GM23338 (cell line): ENCODE measurements at regions not wholly inside any gene's neighbourhood (a gene's known extent, or its start where the extent isn't known, plus 50 kb on each side); places are given as distances from the start of the nearest gene placed in this dataset.
A peak's percentile ranks its signal among the peaks of the same experiment; 100 is the strongest.

Experiments
- ATAC-seq: fragments of 200-7000 bp; cut with Tn5 transposase; 3 replicates; pipeline ENCODE4 v1.9.1; 2020
- DNase-seq: peaks from one replicate; pipeline ENCODE4 v3.0.0-alpha.2; 2015; ENCODE audit warnings: low spot score
- H2AFZ ChIP-seq: fragments of 200-600 bp; sonication (generic); 2 replicates; pipeline ENCODE4 v1.8.0; 2016; ENCODE audit warnings: antibody characterized with exemption, mild to moderate bottlenecking, moderate library complexity
- H3F3A ChIP-seq: fragments of 200-600 bp; sonication (generic); replicated peaks from 2 replicates; pipeline ENCODE4 v1.8.0; 2017; ENCODE audit warnings: antibody characterized with exemption, mixed run types, low read depth
- H3K27ac ChIP-seq: fragments of 200-600 bp; sonication (generic); 2 replicates; pipeline ENCODE4 v1.6.1; 2016; ENCODE audit warnings: low read depth
- H3K27me3 ChIP-seq: fragments of 200-600 bp; sonication (generic); 2 replicates; pipeline ENCODE4 v1.8.0; 2016; ENCODE audit warnings: mild to moderate bottlenecking, mixed run types, moderate library complexity; ENCODE audit not compliant: insufficient read depth
- H3K36me3 ChIP-seq: fragments of 200-600 bp; sonication (generic); 2 replicates; pipeline ENCODE4 v1.8.0; 2016; ENCODE audit warnings: mild to moderate bottlenecking; ENCODE audit not compliant: insufficient read depth
- H3K4me1 ChIP-seq: fragments of 200-600 bp; sonication (generic); 2 replicates; pipeline ENCODE4 v1.8.0; 2016; ENCODE audit warnings: mild to moderate bottlenecking, moderate library complexity; ENCODE audit not compliant: insufficient read depth
- H3K4me2 ChIP-seq: fragments of 200-600 bp; sonication (generic); 2 replicates; pipeline ENCODE4 v1.7.1; 2017; ENCODE audit warnings: mixed run types
- H3K4me3 ChIP-seq: fragments of 200-600 bp; sonication (generic); 2 replicates; pipeline ENCODE4 v1.6.1; 2016; ENCODE audit warnings: mixed run types
- H3K79me2 ChIP-seq: fragments of 200-600 bp; sonication (generic); replicated peaks from 2 replicates; pipeline ENCODE4 v1.8.0; 2017; ENCODE audit warnings: mild to moderate bottlenecking; ENCODE audit not compliant: insufficient read depth
- H3K9me2 ChIP-seq: fragments of 200-600 bp; sonication (generic); 2 replicates; pipeline ENCODE4 v1.8.0; 2017; ENCODE audit not compliant: insufficient read depth
- H4K20me1 ChIP-seq: fragments of 200-600 bp; sonication (generic); replicated peaks from 2 replicates; pipeline ENCODE4 v1.8.0; 2017; ENCODE audit warnings: mild to moderate bottlenecking; ENCODE audit not compliant: insufficient read depth
- H3K27ac Mint-ChIP-seq: 2 replicates; pipeline ENCODE4 v1.8.0; 2020; ENCODE audit warnings: inconsistent platforms, mild to moderate bottlenecking, moderate library complexity, mixed read lengths
- H3K27me3 Mint-ChIP-seq: 3 replicates; pipeline ENCODE4 v1.8.0; 2022; ENCODE audit warnings: low read depth, mild to moderate bottlenecking, moderate library complexity, mixed read lengths, inconsistent platforms; ENCODE audit not compliant: insufficient read depth, poor library complexity
- H3K36me3 Mint-ChIP-seq: 3 replicates; pipeline ENCODE4 v1.8.0; 2021; ENCODE audit warnings: low read depth, mild to moderate bottlenecking, inconsistent platforms, moderate library complexity, mixed read lengths
- H3K4me1 Mint-ChIP-seq: 3 replicates; pipeline ENCODE4 v1.8.0; 2020; ENCODE audit warnings: mild to moderate bottlenecking, inconsistent platforms, mixed read lengths
- H3K4me3 Mint-ChIP-seq: 3 replicates; pipeline ENCODE4 v1.8.0; 2021; ENCODE audit warnings: moderate library complexity, mild to moderate bottlenecking, inconsistent platforms, mixed read lengths
- H3K9me3 Mint-ChIP-seq: 3 replicates; pipeline ENCODE4 v1.8.0; 2020; ENCODE audit warnings: moderate library complexity, mild to moderate bottlenecking, inconsistent platforms, mixed read lengths
- CREB1 ChIP-seq: fragments of 250-450 bp; sonication (Bioruptor Pico); IDR thresholded peaks from 2 replicates; pipeline ENCODE4 v1.5.0; 2020; ENCODE audit warnings: low read depth, mild to moderate bottlenecking, moderate library complexity
- EZH2 ChIP-seq: fragments of 200-600 bp; sonication (generic); IDR thresholded peaks from one replicate; pipeline ENCODE4 v1.8.0; 2017; ENCODE audit warnings: antibody characterized with exemption, mild to moderate bottlenecking, low read depth; ENCODE audit not compliant: unreplicated experiment
- EZH2phosphoT487 ChIP-seq: fragments of 200-600 bp; sonication (generic); IDR thresholded peaks from one replicate; pipeline ENCODE4 v1.8.1; 2018; ENCODE audit warnings: antibody characterized with exemption; ENCODE audit not compliant: unreplicated experiment
- ZNF114 ChIP-seq: fragments of 250-450 bp; sonication (Bioruptor Pico); IDR thresholded peaks from 2 replicates; pipeline ENCODE4 v1.5.0; 2020; ENCODE audit warnings: mild to moderate bottlenecking, moderate library complexity
- ZNF331 ChIP-seq: fragments of 250-450 bp; sonication (Bioruptor Pico); IDR thresholded peaks from 2 replicates; pipeline ENCODE4 v1.5.0; 2020; ENCODE audit warnings: low read depth, mild to moderate bottlenecking, moderate library complexity
- ZNF462 ChIP-seq: fragments of 250-450 bp; sonication (Bioruptor Pico); IDR thresholded peaks from 2 replicates; pipeline ENCODE4 v1.5.0; 2020; ENCODE audit warnings: mild to moderate bottlenecking, moderate library complexity
- TF ChIP-seq, protein P1 (sequence below): IDR thresholded peaks from one replicate; pipeline ENCODE4 v1.6.1; 2018; ENCODE audit warnings: antibody characterized with exemption; ENCODE audit not compliant: unreplicated experiment

DNA sequence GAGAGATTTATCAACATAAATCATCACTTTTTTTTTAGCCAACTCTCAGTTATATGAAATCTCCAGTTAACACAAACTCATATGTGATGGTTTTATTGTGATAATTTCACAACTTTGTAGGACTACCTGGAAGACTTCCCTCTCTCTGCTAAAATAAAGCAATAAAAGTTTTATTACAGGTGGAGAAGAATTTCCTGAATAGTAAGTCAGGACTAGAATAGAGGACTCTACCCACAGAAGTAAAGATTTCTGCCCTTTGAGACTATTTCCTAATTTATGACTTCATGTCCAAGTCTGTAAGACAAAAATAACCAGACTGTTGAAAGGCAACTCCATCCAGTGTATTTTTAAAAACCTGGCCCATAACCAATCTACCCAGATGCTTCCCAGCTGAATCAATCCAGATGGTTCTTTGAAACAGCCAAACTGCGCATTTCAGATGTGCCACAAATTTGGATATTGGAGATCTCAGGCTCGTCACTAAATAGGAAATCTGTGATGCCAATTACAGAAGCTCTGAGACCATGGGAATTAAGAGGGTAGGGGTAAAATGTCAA lies 234.0 kb upstream of the NMUR2 start (continued):
- TF ChIP-seq, protein P1, sequence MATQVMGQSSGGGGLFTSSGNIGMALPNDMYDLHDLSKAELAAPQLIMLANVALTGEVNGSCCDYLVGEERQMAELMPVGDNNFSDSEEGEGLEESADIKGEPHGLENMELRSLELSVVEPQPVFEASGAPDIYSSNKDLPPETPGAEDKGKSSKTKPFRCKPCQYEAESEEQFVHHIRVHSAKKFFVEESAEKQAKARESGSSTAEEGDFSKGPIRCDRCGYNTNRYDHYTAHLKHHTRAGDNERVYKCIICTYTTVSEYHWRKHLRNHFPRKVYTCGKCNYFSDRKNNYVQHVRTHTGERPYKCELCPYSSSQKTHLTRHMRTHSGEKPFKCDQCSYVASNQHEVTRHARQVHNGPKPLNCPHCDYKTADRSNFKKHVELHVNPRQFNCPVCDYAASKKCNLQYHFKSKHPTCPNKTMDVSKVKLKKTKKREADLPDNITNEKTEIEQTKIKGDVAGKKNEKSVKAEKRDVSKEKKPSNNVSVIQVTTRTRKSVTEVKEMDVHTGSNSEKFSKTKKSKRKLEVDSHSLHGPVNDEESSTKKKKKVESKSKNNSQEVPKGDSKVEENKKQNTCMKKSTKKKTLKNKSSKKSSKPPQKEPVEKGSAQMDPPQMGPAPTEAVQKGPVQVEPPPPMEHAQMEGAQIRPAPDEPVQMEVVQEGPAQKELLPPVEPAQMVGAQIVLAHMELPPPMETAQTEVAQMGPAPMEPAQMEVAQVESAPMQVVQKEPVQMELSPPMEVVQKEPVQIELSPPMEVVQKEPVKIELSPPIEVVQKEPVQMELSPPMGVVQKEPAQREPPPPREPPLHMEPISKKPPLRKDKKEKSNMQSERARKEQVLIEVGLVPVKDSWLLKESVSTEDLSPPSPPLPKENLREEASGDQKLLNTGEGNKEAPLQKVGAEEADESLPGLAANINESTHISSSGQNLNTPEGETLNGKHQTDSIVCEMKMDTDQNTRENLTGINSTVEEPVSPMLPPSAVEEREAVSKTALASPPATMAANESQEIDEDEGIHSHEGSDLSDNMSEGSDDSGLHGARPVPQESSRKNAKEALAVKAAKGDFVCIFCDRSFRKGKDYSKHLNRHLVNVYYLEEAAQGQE: no peak
- TF ChIP-seq CREB1 (no peak), ZNF462 (CRISPR knock-in tag) (no peak)

DNA sequence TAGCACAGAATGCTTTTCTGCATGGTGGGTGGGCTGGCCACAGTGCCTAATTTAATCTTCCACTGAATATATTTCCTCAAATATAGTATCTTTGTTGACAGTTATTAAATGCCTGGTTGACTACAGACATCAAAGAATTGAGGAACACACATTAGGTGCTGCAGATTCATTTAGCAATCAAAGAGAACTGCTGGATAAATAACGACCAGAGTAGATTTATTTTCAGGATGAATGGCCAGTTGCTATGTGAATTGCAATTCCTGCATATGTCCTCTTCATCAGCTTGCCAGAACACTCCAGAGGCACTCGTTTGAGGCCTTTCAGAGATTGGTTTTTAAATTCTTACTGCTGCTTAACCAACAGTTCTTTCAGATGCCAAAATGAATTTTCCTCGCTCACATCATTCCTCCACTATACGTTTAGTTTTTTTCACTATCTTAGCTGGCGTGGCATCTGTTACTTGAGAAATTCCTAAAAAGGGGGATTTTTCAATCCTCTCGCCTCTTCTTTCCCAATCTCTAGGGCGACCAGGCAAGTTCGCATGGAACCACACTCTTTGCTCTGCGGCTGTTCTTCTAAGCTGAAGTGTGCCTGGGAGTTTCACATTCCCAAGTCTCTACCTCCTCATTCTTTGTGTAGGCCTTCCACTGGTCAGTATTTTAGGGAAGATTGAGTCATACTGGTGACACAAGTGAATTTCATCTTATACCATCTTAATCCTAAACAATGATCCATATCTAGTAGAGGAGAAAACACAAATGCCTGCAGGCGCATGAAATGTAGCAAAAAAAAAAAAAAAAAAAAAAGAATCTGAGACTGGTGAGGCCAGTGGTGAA lies 237.1 kb upstream of the NMUR2 start:
- Histone ChIP-seq H4K20me1 (no peaks in the 10 kb centered on the region; the same call in 1 of the 2 replicates), H3K27me3 (peaks cover 30% of the 10 kb centered on the region), H3K27ac (no peak overlapping the region), H2AFZ (no peak overlapping the region), H3K4me3 (no peak overlapping the region), H3K79me2 (no peaks in the 10 kb centered on the region), H3K4me2 (no peak overlapping the region), H3K9me2 (no peaks in the 10 kb centered on the region), H3F3A (no peaks in the 10 kb centered on the region), H3K36me3 (no peaks in the 10 kb centered on the region), H3K4me1 (peaks cover 8% of the 10 kb centered on the region)
- ATAC-seq: peak; percentile 72
- no peaks in the 10 kb centered on the region for H3K9me3 Mint-ChIP-seq
- no peak for DNase-seq
- H3K27ac Mint-ChIP-seq: no peak overlapping the region
- peaks cover 20% of the 10 kb centered on the region for H3K4me1 Mint-ChIP-seq
- H3K36me3 Mint-ChIP-seq: no peaks in the 10 kb centered on the region
- peaks cover 4% of the 10 kb centered on the region for H3K27me3 Mint-ChIP-seq
- H3K4me3 Mint-ChIP-seq: no peak overlapping the region
- TF ChIP-seq ZNF114: no peak
- no peak for TF ChIP-seq EZH2phosphoT487
- no peak for TF ChIP-seq CREB1
- TF ChIP-seq EZH2: no peak
- no peak for TF ChIP-seq ZNF331 (CRISPR knock-in tag)
